HCEC 1CT (cell line): ENCODE measurements at regions not wholly inside any gene's neighbourhood (a gene's known extent, or its start where the extent isn't known, plus 50 kb on each side); places are given as distances from the start of the nearest gene placed in this dataset.
A peak's percentile ranks its signal among the peaks of the same experiment; 100 is the strongest.

ENCODE experiments used
- DNase-seq: peaks from one replicate; pipeline ENCODE4 v3.0.0-alpha.2; 2017

GRCh38 chr12:90020881-90021280 lies 312.2 kb upstream of the ATP2B1 start:
- DNase-seq: no peak

- DNase-seq: no peak
Observed at GRCh38 chr12:90020436-90020835, 311.8 kb upstream of the ATP2B1 start.

DNA sequence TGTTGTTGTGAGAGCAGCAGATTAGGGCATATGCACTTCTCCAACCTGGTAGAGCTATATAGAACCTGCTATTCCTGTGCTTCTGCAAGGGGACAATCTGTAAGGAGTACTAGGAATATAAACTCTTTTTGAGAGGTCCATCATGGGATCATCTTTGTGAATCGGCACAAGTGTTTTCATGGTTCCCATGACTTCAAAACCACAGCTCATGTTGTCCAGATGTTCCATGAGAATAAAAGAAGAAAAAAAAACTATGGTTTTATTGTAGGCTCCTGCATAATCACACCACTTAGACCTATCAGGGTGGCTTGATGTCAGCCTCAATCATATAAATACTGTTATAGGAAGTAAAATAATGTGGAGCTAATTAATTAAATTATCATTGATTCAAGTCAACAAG lies 311.4 kb upstream of the ATP2B1 start:
- peak; percentile 39 for DNase-seq

- DNase-seq: peak; percentile 41
Observed at GRCh38 chr12:90017316-90017715, 308.7 kb upstream of the ATP2B1 start.

DNA sequence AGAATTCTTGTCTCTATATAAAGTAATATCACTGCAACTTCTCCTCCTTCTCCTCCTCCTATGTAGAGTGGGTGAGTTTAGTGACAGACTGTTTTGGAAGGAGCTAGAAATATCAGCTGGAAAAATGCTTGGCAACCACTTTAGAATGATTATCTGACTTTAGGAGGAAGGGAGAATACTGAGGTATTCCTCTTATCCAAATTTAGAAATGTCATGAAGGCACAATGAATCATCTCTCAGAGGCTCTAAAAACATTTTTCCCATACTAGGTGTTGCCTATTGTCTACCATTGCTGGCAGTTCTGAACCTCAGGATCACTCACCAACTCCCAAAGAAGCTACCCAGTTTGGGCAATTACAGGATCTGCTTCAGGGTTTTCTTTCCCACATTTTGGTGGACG lies 306.6 kb upstream of the ATP2B1 start:
- peak; percentile 66 for DNase-seq

GRCh38 chr12:90013409-90013808 lies 304.8 kb upstream of the ATP2B1 start:
- peak; percentile 51 for DNase-seq

GRCh38 chr12:90010089-90010488 lies 301.5 kb upstream of the ATP2B1 start:
- DNase-seq: no peak

GRCh38 chr12:90008277-90008676 lies 299.6 kb upstream of the ATP2B1 start:
- DNase-seq: no peak

- no peak for DNase-seq
Observed at GRCh38 chr12:90004319-90005074, 295.9 kb upstream of the ATP2B1 start.

DNA sequence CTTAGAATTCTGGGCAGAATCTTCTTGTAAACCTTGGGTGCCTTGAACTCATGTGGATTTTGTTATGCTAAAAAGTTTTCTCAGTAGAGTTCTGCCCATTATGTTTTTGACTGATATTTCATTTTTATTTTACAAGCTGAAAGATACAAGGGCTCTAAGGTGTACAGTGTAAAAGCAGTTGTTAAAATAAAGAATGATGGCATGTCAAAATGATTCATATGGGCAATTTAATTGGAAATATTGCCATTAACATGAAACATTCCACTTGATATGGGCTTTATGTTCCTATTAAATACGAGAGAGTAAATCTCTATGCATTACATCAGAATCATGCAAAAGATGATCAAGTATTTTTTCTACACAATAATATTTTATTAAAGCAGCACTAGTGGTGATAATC lies 295.1 kb upstream of the ATP2B1 start:
- DNase-seq: no peak

DNA sequence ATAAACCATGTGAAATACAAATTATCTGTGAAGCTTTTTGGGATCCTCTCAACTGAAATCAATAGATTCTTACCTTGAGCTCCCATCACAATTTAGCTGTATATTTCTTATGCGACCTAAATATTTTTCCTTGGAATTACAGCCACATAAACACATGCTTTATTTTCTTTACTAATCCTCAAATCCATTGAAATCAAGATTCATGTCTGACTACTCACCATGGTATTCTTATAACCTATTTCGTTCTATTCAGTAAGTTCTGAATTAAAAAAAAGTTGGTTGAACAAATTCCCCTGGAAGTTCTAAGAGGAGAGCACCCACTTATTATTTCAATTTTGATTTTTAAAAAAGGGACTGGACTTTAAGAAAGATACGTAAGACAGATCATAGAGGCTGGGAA lies 292.1 kb upstream of the ATP2B1 start:
- peak; percentile 20 for DNase-seq

DNA sequence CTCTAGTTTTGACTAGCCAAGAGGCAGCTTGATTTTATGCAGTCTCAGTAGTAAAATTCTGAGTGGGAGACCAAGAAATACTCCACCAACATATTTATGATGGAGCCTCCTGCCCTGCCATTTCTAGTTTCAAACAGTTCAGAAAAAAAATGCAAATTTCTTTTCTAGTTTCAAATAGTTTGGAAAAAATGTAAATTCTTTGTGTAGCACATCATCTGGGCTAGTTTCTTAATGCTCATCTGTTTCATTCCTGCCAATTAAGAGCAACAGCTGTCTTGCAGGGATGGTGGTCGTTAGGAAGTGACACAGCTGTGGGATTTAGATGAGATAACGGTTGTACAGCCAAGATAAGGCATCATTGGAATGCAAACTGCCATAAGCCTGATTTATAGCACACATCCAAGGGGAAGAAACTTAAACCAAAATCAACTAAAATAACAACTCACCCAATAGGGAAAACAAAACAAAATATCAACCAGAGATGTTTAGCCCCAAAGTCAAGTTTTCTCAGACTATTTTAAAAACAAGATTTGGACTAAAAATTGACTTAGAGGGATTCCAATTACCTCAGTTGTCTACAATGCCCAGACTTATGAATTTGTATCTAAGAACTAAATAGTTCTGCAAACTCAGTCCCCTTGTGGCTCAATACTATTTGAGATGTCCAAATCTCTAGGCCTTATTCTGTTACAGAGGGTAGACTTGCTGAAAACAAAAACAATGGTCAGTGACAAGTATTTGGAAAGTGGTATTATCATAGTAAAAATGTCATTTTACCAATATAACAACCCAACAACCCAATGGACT lies 291.3 kb upstream of the ATP2B1 start:
- DNase-seq: peak; percentile 62

- DNase-seq: no peak
Observed at GRCh38 chr12:89995870-89996269, 287.2 kb upstream of the ATP2B1 start.

DNA sequence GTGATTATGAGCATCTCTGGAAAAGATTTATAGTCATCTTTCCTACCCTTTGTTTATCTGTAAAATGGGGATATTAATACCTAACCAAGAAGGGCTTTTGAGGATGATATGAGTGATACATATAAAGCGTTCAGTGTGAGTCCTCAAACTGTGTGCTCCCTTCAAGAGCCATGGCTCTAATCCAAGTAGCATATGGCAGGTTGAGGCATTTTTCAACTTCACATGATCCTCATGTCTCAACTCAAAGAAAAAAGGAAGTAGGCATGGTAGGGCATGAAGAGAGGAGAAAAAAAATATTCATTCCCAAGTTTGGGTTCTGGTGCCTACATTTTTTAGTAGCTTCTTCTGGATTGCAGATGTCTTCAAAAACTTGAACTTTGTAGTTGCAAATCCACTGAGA lies 286.3 kb upstream of the ATP2B1 start:
- DNase-seq: no peak

GRCh38 chr12:89993632-89994031 lies 285.0 kb upstream of the ATP2B1 start:
- DNase-seq: no peak

- no peak for DNase-seq
Observed at GRCh38 chr12:89992668-89993451, 284.2 kb upstream of the ATP2B1 start.

GRCh38 chr12:89991807-89992590 lies 283.4 kb upstream of the ATP2B1 start:
- DNase-seq: no peak

GRCh38 chr12:89988188-89988915 lies 279.7 kb upstream of the ATP2B1 start:
- DNase-seq: peak; percentile 80

DNA sequence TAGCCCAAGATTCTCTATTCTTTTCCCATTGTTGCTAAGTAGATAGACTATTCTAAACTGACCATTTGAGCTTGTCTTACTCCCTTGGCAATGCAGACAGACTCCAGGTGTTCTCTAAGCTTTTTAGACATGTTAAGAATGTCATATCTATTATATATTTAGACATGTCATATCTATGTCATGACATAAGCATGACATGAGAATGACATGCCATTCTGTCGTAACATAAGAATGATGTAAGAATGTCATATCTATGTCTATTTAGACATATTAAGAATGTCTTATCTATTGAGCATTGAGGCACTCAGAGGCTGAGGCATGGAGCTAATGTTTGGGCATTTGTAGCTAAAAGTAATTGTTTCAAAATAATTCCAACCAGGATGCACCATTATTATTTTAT lies 277.3 kb upstream of the ATP2B1 start:
- no peak for DNase-seq

- no peak for DNase-seq
Observed at GRCh38 chr12:89984846-89985245, 276.2 kb upstream of the ATP2B1 start.

- DNase-seq: no peak
Observed at GRCh38 chr12:89983622-89984021, 275.0 kb upstream of the ATP2B1 start.

DNA sequence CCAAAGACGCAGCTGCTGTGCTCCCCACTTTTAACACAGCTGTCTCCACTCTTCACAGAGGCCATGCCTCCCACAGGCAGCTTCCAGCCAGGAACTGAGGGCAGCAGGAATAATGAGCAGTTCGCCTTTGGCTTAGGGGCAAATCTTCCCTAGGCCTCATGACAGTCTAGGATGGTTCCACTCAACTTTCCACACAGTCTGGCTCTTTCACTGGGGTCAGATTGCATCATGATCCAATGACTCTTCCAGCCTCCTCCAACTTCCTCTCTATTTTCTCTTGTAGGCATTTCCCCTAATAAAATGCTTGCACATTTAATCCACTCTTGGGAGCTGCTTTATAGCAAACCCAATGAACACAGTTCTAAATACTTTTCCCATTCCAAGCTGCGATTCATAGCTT lies 271.6 kb upstream of the ATP2B1 start:
- DNase-seq: peak; percentile 77
